Osteoblast (primary cell): ENCODE measurements at regions not wholly inside any gene's neighbourhood (a gene's known extent, or its start where the extent isn't known, plus 50 kb on each side); places are given as distances from the start of the nearest gene placed in this dataset.

ENCODE experiments used
- DNase-seq: peaks from one replicate; pipeline ENCODE4 v3.0.0; 2011; ENCODE audit warnings: low spot score, mixed read lengths; ENCODE audit not compliant: insufficient read length; ENCODE audit errors: missing footprints
- H2AFZ ChIP-seq: 2 replicates; pipeline ENCODE4 v1.6.0; 2011; ENCODE audit warnings: mild to moderate bottlenecking, low read length
- H3K27ac ChIP-seq: 2 replicates; pipeline ENCODE4 v1.5.1; 2011; ENCODE audit warnings: mild to moderate bottlenecking, low read depth, low read length, moderate library complexity
- H3K27me3 ChIP-seq: 2 replicates; pipeline ENCODE4 v1.6.0; 2012; ENCODE audit warnings: mild to moderate bottlenecking, control low read depth, inconsistent platforms, low read length, moderate library complexity; ENCODE audit not compliant: insufficient read depth
- H3K36me3 ChIP-seq: 2 replicates; pipeline ENCODE4 v1.5.1; 2011; ENCODE audit warnings: mild to moderate bottlenecking, low read length, control low read depth, moderate library complexity; ENCODE audit not compliant: insufficient read depth
- H3K4me1 ChIP-seq: 2 replicates; pipeline ENCODE4 v1.5.1; 2011; ENCODE audit warnings: mild to moderate bottlenecking, low read length, control low read depth, moderate library complexity; ENCODE audit not compliant: insufficient read depth
- H3K4me2 ChIP-seq: 2 replicates; pipeline ENCODE4 v1.6.0; 2011; ENCODE audit warnings: mild to moderate bottlenecking, low read length; ENCODE audit not compliant: insufficient read depth
- H3K4me3 ChIP-seq: fragments of 200-600 bp; sonication (generic); 3 replicates; pipeline ENCODE4 v1.5.1; 2012; ENCODE audit warnings: mild to moderate bottlenecking, low read length, inconsistent platforms; ENCODE audit not compliant: insufficient read depth
- H3K79me2 ChIP-seq: 2 replicates; pipeline ENCODE4 v1.6.0; 2012; ENCODE audit warnings: mild to moderate bottlenecking, low read length, control low read depth, inconsistent platforms; ENCODE audit not compliant: insufficient read depth
- H3K9me3 ChIP-seq: 2 replicates; pipeline ENCODE4 v1.5.1; 2011; ENCODE audit warnings: low read depth, low read length, control low read depth
- H4K20me1 ChIP-seq: 2 replicates; pipeline ENCODE4 v1.6.0; 2012; ENCODE audit warnings: mild to moderate bottlenecking, low read length, control low read depth; ENCODE audit not compliant: insufficient read depth
- CTCF ChIP-seq: IDR thresholded peaks from 2 replicates; pipeline ENCODE4 v1.5.1; 2011; ENCODE audit warnings: mild to moderate bottlenecking, low read depth, low read length, moderate library complexity; ENCODE audit errors: extremely low read depth

- TF ChIP-seq CTCF, result no peak
- no peaks in the 10 kb centered on the region for H3K79me2 ChIP-seq
- H3K27me3 ChIP-seq, result no peaks in the 10 kb centered on the region
- no peaks in the 10 kb centered on the region for H3K4me1 ChIP-seq
- H3K36me3 ChIP-seq, result no peaks in the 10 kb centered on the region
- H3K4me2 ChIP-seq, result no peak overlapping the region
- H3K9me3 ChIP-seq, result no peaks in the 10 kb centered on the region
- no peak overlapping the region for H2AFZ ChIP-seq
- H3K27ac ChIP-seq, result no peak overlapping the region
- no peak overlapping the region for H3K4me3 ChIP-seq
- no peaks in the 10 kb centered on the region for H4K20me1 ChIP-seq
- DNase-seq, result no peak
These were observed 57.9 kb upstream of the NPTX2 start for GRCh38 chr7:98559219-98559618.

- Histone ChIP-seq H3K79me2 (no peaks in the 10 kb centered on the region), H3K27ac (no peak overlapping the region), H3K4me2 (no peak overlapping the region), H3K9me3 (no peaks in the 10 kb centered on the region), H2AFZ (no peak overlapping the region), H3K4me3 (no peak overlapping the region), H3K27me3 (no peaks in the 10 kb centered on the region), H3K36me3 (no peaks in the 10 kb centered on the region), H3K4me1 (no peaks in the 10 kb centered on the region), H4K20me1 (no peaks in the 10 kb centered on the region)
- TF ChIP-seq CTCF, result no peak
- DNase-seq, result peak; percentile 58
These were observed 59.5 kb upstream of the NPTX2 start for GRCh38 chr7:98557538-98558031.

GRCh38 chr7:98556288-98556687 is 60.8 kb upstream of the NPTX2 start:
- H3K4me2 ChIP-seq, result no peak overlapping the region
- no peak overlapping the region for H3K4me3 ChIP-seq
- H3K4me1 ChIP-seq, result no peaks in the 10 kb centered on the region
- H3K9me3 ChIP-seq, result no peaks in the 10 kb centered on the region
- no peak for DNase-seq
- no peak for TF ChIP-seq CTCF
- no peak overlapping the region for H2AFZ ChIP-seq
- no peak overlapping the region for H3K27ac ChIP-seq
- H3K27me3 ChIP-seq, result no peaks in the 10 kb centered on the region
- H3K79me2 ChIP-seq, result no peaks in the 10 kb centered on the region
- H4K20me1 ChIP-seq, result no peaks in the 10 kb centered on the region
- H3K36me3 ChIP-seq, result no peaks in the 10 kb centered on the region

- Histone ChIP-seq H3K79me2 (no peaks in the 10 kb centered on the region), H3K4me1 (no peaks in the 10 kb centered on the region), H3K36me3 (no peaks in the 10 kb centered on the region), H3K27me3 (no peaks in the 10 kb centered on the region), H4K20me1 (no peaks in the 10 kb centered on the region), H3K9me3 (no peaks in the 10 kb centered on the region), H3K4me3 (no peak overlapping the region), H2AFZ (no peak overlapping the region), H3K27ac (no peak overlapping the region), H3K4me2 (no peak overlapping the region)
- TF ChIP-seq CTCF, result no peak
- DNase-seq, result no peak
These were observed 61.7 kb upstream of the NPTX2 start for GRCh38 chr7:98555403-98555802.
